AG04449 (cell line): ENCODE measurements at regions not wholly inside any gene's neighbourhood (a gene's known extent, or its start where the extent isn't known, plus 50 kb on each side); places are given as distances from the start of the nearest gene placed in this dataset.

Experiments used
- CTCF ChIA-PET: fragments of 350-600 bp; formaldehyde crosslinking; extraction: SDS; loops from one replicate; lab custom pipeline; 2021; ENCODE audit warnings: antibody characterized with exemption; lab: Yijun Ruan, JAX
- POLR2A ChIA-PET: fragments of 400-600, 350-600 bp; formaldehyde crosslinking; extraction: SDS; loops from one replicate; lab custom pipeline; 2020; ENCODE audit warnings: antibody characterized with exemption, inconsistent platforms; lab: Yijun Ruan, JAX
- DNase-seq: peaks from one replicate; pipeline ENCODE4 v3.0.0-alpha.2; 2010; ENCODE audit warnings: low read depth, low spot score
- H3K4me3 ChIP-seq: 2 replicates; pipeline ENCODE4 v1.5.1; 2011; ENCODE audit warnings: low read depth, mild to moderate bottlenecking, control low read depth, low read length
- CTCF ChIP-seq: IDR thresholded peaks from one replicate; pipeline ENCODE4 v1.5.1; 2011; ENCODE audit warnings: mild to moderate bottlenecking, moderate library complexity, low read length, control low read depth, inconsistent platforms; ENCODE audit not compliant: insufficient read depth; ENCODE audit errors: missing control alignments

GRCh38 chr2:146270618-146271017, 1574.2 kb upstream of the ACVR2A start:
- ChIA-PET POLR2A (no interaction called here), CTCF (no interaction called here)
- no peak for TF ChIP-seq CTCF
- no peak overlapping the region for H3K4me3 ChIP-seq
- no peak for DNase-seq

GRCh38 chr2:146267093-146267492, 1577.7 kb upstream of the ACVR2A start:
- CTCF ChIA-PET: no interaction called here
- POLR2A ChIA-PET: no interaction called here
- no peak overlapping the region for H3K4me3 ChIP-seq
- no peak for DNase-seq
- TF ChIP-seq CTCF: no peak

GRCh38 chr2:146265656-146266055, 1579.2 kb upstream of the ACVR2A start:
- TF ChIP-seq CTCF: no peak
- ChIA-PET POLR2A (no interaction called here), CTCF (no interaction called here)
- no peak for DNase-seq
- no peak overlapping the region for H3K4me3 ChIP-seq

- TF ChIP-seq CTCF: no peak
- no peak overlapping the region for H3K4me3 ChIP-seq
- no peak for DNase-seq
- ChIA-PET POLR2A (no interaction called here), CTCF (interaction anchor here (0.7 to 0.8 kb wide), 2 partner anchors 17 kb away, joined by 3 read pairs; no protein-coding TSS in a partner anchor)
Measured at GRCh38 chr2:146262606-146263005, 1582.2 kb upstream of the ACVR2A start.

GRCh38 chr2:146260551-146260950, 1584.3 kb upstream of the ACVR2A start:
- ChIA-PET POLR2A (no interaction called here), CTCF (no interaction called here)
- DNase-seq: no peak
- H3K4me3 ChIP-seq: no peak overlapping the region
- no peak for TF ChIP-seq CTCF

- ChIA-PET CTCF (no interaction called here), POLR2A (no interaction called here)
- TF ChIP-seq CTCF: no peak
- H3K4me3 ChIP-seq: no peak overlapping the region
- no peak for DNase-seq
Measured at GRCh38 chr2:146259816-146260215, 1585.0 kb upstream of the ACVR2A start.

- DNase-seq: no peak
- no peak overlapping the region for H3K4me3 ChIP-seq
- TF ChIP-seq CTCF: no peak
- ChIA-PET CTCF (no interaction called here), POLR2A (no interaction called here)
Measured at GRCh38 chr2:146258071-146258470, 1586.8 kb upstream of the ACVR2A start.
